Urothelium cell line (cell line): ENCODE measurements at regions not wholly inside any gene's neighbourhood (a gene's known extent, or its start where the extent isn't known, plus 50 kb on each side); places are given as distances from the start of the nearest gene placed in this dataset.

Experiments
- DNase-seq: peaks from one replicate; pipeline ENCODE4 v3.0.0; 2011; ENCODE audit warnings: low spot score, mixed read lengths
- FAIRE-seq: peaks from 2 replicates; lab custom pipeline; 2011; peaks lifted over from hg19 to GRCh38; lab: Jason Lieb, UNC

- DNase-seq, result peak; percentile 45
- FAIRE-seq, result no peak
Measured at GRCh38 chr2:75787532-75788132, 76.9 kb upstream of the GCFC2 start.

- no peak for FAIRE-seq
- DNase-seq, result no peak
Measured at GRCh38 chr2:75775311-75775823, 64.7 kb upstream of the GCFC2 start.

- no peak for FAIRE-seq
- no peak for DNase-seq
Measured at GRCh38 chr2:75772908-75773630, 62.4 kb upstream of the GCFC2 start.

GRCh38 chr2:75765798-75766197, 55.1 kb upstream of the GCFC2 start:
- FAIRE-seq, result no peak
- no peak for DNase-seq

- no peak for FAIRE-seq
- DNase-seq, result no peak
Measured at GRCh38 chr2:75764611-75765010, 53.9 kb upstream of the GCFC2 start.
